GM19351 (cell line): ENCODE measurements at regions not wholly inside any gene's neighbourhood (a gene's known extent, or its start where the extent isn't known, plus 50 kb on each side); places are given as distances from the start of the nearest gene placed in this dataset.

Source experiments
- ATAC-seq: cut with Tn5 transposase; IDR thresholded peaks from one replicate; pipeline ENCODE4 v1.9.1; 2021; ENCODE audit warnings: mild to moderate bottlenecking, moderate library complexity; ENCODE audit not compliant: unreplicated experiment

- ATAC-seq, result no peak
Observed at GRCh38 chr4:112982680-112983079, 66.8 kb upstream of the ANK2 start.

- no peak for ATAC-seq
Observed at GRCh38 chr4:112994732-112995464, 54.6 kb upstream of the ANK2 start.
